ENCODE measurements at regions not wholly inside any gene's neighbourhood (a gene's known extent, or its start where the extent isn't known, plus 50 kb on each side); places are given as distances from the start of the nearest gene placed in this dataset.

DNA sequence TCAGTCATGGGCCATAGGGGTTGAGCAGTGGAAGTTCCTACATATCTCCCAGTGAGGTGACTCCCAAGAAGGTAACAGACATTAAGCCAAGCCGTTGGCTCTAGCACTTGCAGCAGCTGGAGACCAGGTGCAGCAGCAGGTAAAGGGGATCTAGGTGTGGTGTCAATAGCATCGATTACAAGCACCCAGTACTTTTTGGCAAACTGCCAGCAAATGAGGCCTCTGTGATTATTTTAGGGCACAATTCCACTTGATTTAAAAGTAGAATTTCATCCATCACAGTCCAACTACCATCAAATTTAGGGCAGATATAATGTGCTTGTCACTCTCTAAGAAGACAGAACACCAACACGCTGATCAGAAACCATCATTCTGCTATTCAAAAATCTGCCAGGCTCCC lies 224.1 kb upstream of the EGLN3 start:
- FAIRE-seq, result no peak
- Histone ChIP-seq H3K4me2 (no peak overlapping the region), H3K27ac (no peak overlapping the region), H3K4me1 (no peaks in the 10 kb centered on the region), H3K4me3 (no peak overlapping the region), H3K9me3 (no peaks in the 10 kb centered on the region)
- DNase-seq (ENCODE audit: low read depth in 1 of 2, low spot score in 1 of 2), result no peak
- POLR2A ChIA-PET, result no interaction called here
- CTCF ChIA-PET, result interaction anchor here (1.3 kb wide), 1 partner anchor 9 kb away, joined by 3 read pairs; no protein-coding TSS in a partner anchor
- ATAC-seq, result no peak
- WGBS (ENCODE audit: missing lambda C conversion rate), result 48% methylated on average over 3 of the region's 3 CpGs
- TF ChIP-seq RARB (CRISPR knock-in tag; IDR thresholded peaks at IDR 0.05), result no peak
- no peak for TF ChIP-seq KDM5A (IDR thresholded peaks at IDR 0.05)
- TF ChIP-seq PBX3 (IDR thresholded peaks at IDR 0.05), result no peak
- TF ChIP-seq, protein P1, sequence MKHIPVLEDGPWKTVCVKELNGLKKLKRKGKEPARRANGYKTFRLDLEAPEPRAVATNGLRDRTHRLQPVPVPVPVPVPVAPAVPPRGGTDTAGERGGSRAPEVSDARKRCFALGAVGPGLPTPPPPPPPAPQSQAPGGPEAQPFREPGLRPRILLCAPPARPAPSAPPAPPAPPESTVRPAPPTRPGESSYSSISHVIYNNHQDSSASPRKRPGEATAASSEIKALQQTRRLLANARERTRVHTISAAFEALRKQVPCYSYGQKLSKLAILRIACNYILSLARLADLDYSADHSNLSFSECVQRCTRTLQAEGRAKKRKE (CRISPR knock-in tag; IDR thresholded peaks at IDR 0.05; ENCODE audit: low read depth), result no peak
- TF ChIP-seq SMC3 (IDR thresholded peaks at IDR 0.05), result no peak
- no peak for TF ChIP-seq HMGXB4 (CRISPR knock-in tag; IDR thresholded peaks at IDR 0.05; ENCODE audit: borderline replicate concordance)
- TF ChIP-seq RCOR1 (IDR thresholded peaks at IDR 0.05; ENCODE audit: low read depth, low read length), result no peak
- no peak for TF ChIP-seq TFCP2L1 (CRISPR knock-in tag; IDR thresholded peaks at IDR 0.05)
- TF ChIP-seq FOXS1 (CRISPR knock-in tag; IDR thresholded peaks at IDR 0.05), result no peak
- TF ChIP-seq MAFK (IDR thresholded peaks at IDR 0.05; ENCODE audit: partially characterized antibody), result no peak
- no peak for TF ChIP-seq HDAC2 (IDR thresholded peaks at IDR 0.05)
- no peak for TF ChIP-seq MAZ (IDR thresholded peaks at IDR 0.05; ENCODE audit: borderline replicate concordance, low read depth, low read length)
- no peak for TF ChIP-seq POLR2AphosphoS2 (conservative IDR thresholded peaks at IDR 0.05; ENCODE audit: low read length)
- TF ChIP-seq, protein P2, sequence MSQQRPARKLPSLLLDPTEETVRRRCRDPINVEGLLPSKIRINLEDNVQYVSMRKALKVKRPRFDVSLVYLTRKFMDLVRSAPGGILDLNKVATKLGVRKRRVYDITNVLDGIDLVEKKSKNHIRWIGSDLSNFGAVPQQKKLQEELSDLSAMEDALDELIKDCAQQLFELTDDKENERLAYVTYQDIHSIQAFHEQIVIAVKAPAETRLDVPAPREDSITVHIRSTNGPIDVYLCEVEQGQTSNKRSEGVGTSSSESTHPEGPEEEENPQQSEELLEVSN (IDR thresholded peaks at IDR 0.05; ENCODE audit: borderline replicate concordance, low read depth), result no peak
- TF ChIP-seq ZFP36 (IDR thresholded peaks at IDR 0.05; ENCODE audit: borderline replicate concordance, partially characterized antibody), result no peak
- TF ChIP-seq RNF2 (IDR thresholded peaks at IDR 0.05; ENCODE audit: borderline replicate concordance, low read depth), result no peak
- TF ChIP-seq BCL3 (IDR thresholded peaks at IDR 0.05), result no peak
- TF ChIP-seq HOXA7 (CRISPR knock-in tag; IDR thresholded peaks at IDR 0.05), result no peak
- no peak for TF ChIP-seq HEYL (CRISPR knock-in tag; IDR thresholded peaks at IDR 0.05)
- no peak for TF ChIP-seq MYC (IDR thresholded peaks at IDR 0.05; ENCODE audit: borderline replicate concordance, low read length)

- H3K4me1 ChIP-seq, result no peaks in the 10 kb centered on the region
- WGBS (ENCODE audit: missing lambda C conversion rate), result 76% methylated on average over 3 of the region's 3 CpGs
- H3K4me2 ChIP-seq, result no peak overlapping the region
- no peaks in the 10 kb centered on the region for H3K9me3 ChIP-seq
- no peak for ATAC-seq
- H3K4me3 ChIP-seq, result no peak overlapping the region
- no peak for FAIRE-seq
- H3K27ac ChIP-seq, result no peak overlapping the region
- CTCF ChIA-PET, result interaction anchor here (0.7 to 1.3 kb wide), 3 partner anchors 10 to 74 kb away, joined by 3 to 4 read pairs (median 3); no protein-coding TSS in a partner anchor
- POLR2A ChIA-PET, result no interaction called here
- no peak for DNase-seq (ENCODE audit: low read depth in 1 of 2, low spot score in 1 of 2)
- TF ChIP-seq PHF8 (IDR thresholded peaks at IDR 0.05; ENCODE audit: borderline replicate concordance, low read depth), result no peak
- no peak for TF ChIP-seq ZSCAN20 (CRISPR knock-in tag; IDR thresholded peaks at IDR 0.05)
- no peak for TF ChIP-seq REST (IDR thresholded peaks at IDR 0.05)
- TF ChIP-seq CHD4 (IDR thresholded peaks at IDR 0.05; ENCODE audit: borderline replicate concordance), result no peak
- TF ChIP-seq ESRRA (IDR thresholded peaks at IDR 0.05; ENCODE audit: borderline replicate concordance, low read length), result no peak
- no peak for TF ChIP-seq KDM5A (IDR thresholded peaks at IDR 0.05)
- TF ChIP-seq HMGXB4 (CRISPR knock-in tag; IDR thresholded peaks at IDR 0.05; ENCODE audit: borderline replicate concordance), result no peak
- TF ChIP-seq HOXB5 (CRISPR knock-in tag; IDR thresholded peaks at IDR 0.05), result no peak
- TF ChIP-seq RAD21 (conservative IDR thresholded peaks at IDR 0.05 in 1 of 2, IDR thresholded peaks at IDR 0.05 in 1 of 2), result no peak
Observed at GRCh38 chr14:34173916-34174315, 223.0 kb upstream of the EGLN3 start.
